PC-3 (cell line): ENCODE measurements at regions not wholly inside any gene's neighbourhood (a gene's known extent, or its start where the extent isn't known, plus 50 kb on each side); places are given as distances from the start of the nearest gene placed in this dataset.

Experiments
- ATAC-seq: fragments of 200-7000 bp; cut with Tn5 transposase; 2 replicates; pipeline ENCODE4 v1.9.1; 2020; ENCODE audit warnings: mild to moderate bottlenecking, moderate library complexity
- BruUV-seq: library from RNA; stranded (reverse); fragments of 400-500 nt; replicated peaks from 2 replicates; lab custom pipeline; 2021; lab: Mats Ljungman, UMichigan
- CTCF ChIA-PET: fragments of 300-600 bp; sonication (Branson Sonifier 250); formaldehyde crosslinking; loops from one replicate; lab custom pipeline; 2022; ENCODE audit warnings: antibody characterized with exemption; lab: Charles Lee
- POLR2A ChIA-PET: fragments of 300-600 bp; sonication (Branson Sonifier 250); formaldehyde crosslinking; loops from one replicate; lab custom pipeline; 2022; ENCODE audit warnings: antibody characterized with exemption; ENCODE audit not compliant: unreplicated experiment; lab: Charles Lee
- DNase-seq: peaks from one replicate; pipeline ENCODE4 v3.0.0-alpha.2; 2015
- H2AFZ ChIP-seq: fragments of 300-600 bp; sonication (generic); 2 replicates; pipeline ENCODE4 v1.6.0; 2016; ENCODE audit warnings: antibody characterized with exemption, low read length
- H3F3A ChIP-seq: fragments of 300-600 bp; sonication (generic); one replicate; pipeline ENCODE4 v1.6.0; 2017; ENCODE audit warnings: antibody characterized with exemption, low read length, control low read depth, mild to moderate bottlenecking; ENCODE audit not compliant: unreplicated experiment
- H3K27ac ChIP-seq: fragments of 300-600 bp; sonication (generic); 2 replicates; pipeline ENCODE4 v1.5.1; 2016; ENCODE audit warnings: mild to moderate bottlenecking, low read length
- H3K27me3 ChIP-seq: fragments of 300-600 bp; sonication (generic); 2 replicates; pipeline ENCODE4 v1.6.1; 2016; ENCODE audit warnings: low read length, mixed read lengths
- H3K36me3 ChIP-seq: fragments of 300-600 bp; sonication (generic); 2 replicates; pipeline ENCODE4 v1.6.1; 2016; ENCODE audit warnings: low read depth, mixed run types, low read length, mixed read lengths
- H3K4me1 ChIP-seq: fragments of 300-600 bp; sonication (generic); 2 replicates; pipeline ENCODE4 v1.5.1; 2016; ENCODE audit warnings: low read length; ENCODE audit not compliant: insufficient read depth
- H3K4me2 ChIP-seq: fragments of 300-600 bp; sonication (generic); 2 replicates; pipeline ENCODE4 v1.6.0; 2016; ENCODE audit warnings: low read length
- H3K4me3 ChIP-seq: fragments of 300-600 bp; sonication (generic); 2 replicates; pipeline ENCODE4 v1.5.1; 2016; ENCODE audit warnings: mild to moderate bottlenecking, low read length, mixed read lengths
- H3K79me2 ChIP-seq: fragments of 300-600 bp; sonication (generic); 2 replicates; pipeline ENCODE4 v1.6.1; 2017; ENCODE audit warnings: low read length, mixed read lengths
- H3K9ac ChIP-seq: fragments of 300-600 bp; sonication (generic); 2 replicates; pipeline ENCODE4 v1.6.0; 2016; ENCODE audit warnings: mild to moderate bottlenecking, low read length
- H3K9me2 ChIP-seq: fragments of 300-600 bp; sonication (generic); replicated peaks from 2 replicates; pipeline ENCODE4 v1.6.1; 2016; ENCODE audit warnings: mixed run types, low read length, mixed read lengths
- H3K9me3 ChIP-seq: fragments of 300-600 bp; sonication (generic); 2 replicates; pipeline ENCODE4 v1.6.1; 2016; ENCODE audit warnings: low read length, mixed read lengths
- H4K20me1 ChIP-seq: fragments of 300-600 bp; sonication (generic); 2 replicates; pipeline ENCODE4 v1.6.1; 2016; ENCODE audit warnings: low read length, mixed read lengths
- EZH2 ChIP-seq: fragments of 300-600 bp; sonication (generic); IDR thresholded peaks from one replicate; pipeline ENCODE4 v1.6.1; 2017; ENCODE audit warnings: antibody characterized with exemption, mild to moderate bottlenecking, low read length; ENCODE audit not compliant: unreplicated experiment
- EZH2phosphoT487 ChIP-seq: fragments of 300-600 bp; sonication (generic); IDR thresholded peaks from 2 replicates; pipeline ENCODE4 v1.6.1; 2018; ENCODE audit warnings: mild to moderate bottlenecking, antibody characterized with exemption, low read length, borderline replicate concordance
- intact Hi-C: fragments of 100-400 bp; cut with micrococcal nuclease; formaldehyde crosslinking; loops from 2 replicates; pipeline ENCODE4 v1.9.0; 2023
- TF ChIP-seq, protein P1 (sequence below): fragments of 300-600 bp; sonication (generic); conservative IDR thresholded peaks from 2 replicates; pipeline ENCODE4 v1.5.1; 2017; ENCODE audit warnings: antibody characterized with exemption, low read depth, mild to moderate bottlenecking, low read length

DNA sequence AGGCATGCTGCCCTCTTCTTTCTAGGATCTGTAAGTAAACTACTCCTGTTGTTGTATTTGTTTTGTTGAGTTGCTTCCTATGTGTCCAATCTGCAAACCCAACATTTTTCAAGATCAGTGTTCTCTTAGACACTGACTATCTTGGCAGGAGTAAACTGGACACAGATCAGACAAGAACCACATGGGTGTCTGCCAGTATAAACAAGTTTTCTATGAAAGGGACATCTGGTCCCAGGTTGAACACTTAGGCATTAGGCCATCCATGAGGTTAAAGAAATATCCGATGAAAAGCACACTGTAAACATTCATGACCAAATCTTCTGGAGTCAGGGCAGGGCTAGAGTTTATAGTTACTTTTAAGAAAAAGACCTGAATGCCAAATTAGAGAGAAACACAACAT lies 441.8 kb downstream of the NYAP2 start:
- TF ChIP-seq EZH2 (no peak), EZH2phosphoT487 (no peak)
- TF ChIP-seq, protein P1, sequence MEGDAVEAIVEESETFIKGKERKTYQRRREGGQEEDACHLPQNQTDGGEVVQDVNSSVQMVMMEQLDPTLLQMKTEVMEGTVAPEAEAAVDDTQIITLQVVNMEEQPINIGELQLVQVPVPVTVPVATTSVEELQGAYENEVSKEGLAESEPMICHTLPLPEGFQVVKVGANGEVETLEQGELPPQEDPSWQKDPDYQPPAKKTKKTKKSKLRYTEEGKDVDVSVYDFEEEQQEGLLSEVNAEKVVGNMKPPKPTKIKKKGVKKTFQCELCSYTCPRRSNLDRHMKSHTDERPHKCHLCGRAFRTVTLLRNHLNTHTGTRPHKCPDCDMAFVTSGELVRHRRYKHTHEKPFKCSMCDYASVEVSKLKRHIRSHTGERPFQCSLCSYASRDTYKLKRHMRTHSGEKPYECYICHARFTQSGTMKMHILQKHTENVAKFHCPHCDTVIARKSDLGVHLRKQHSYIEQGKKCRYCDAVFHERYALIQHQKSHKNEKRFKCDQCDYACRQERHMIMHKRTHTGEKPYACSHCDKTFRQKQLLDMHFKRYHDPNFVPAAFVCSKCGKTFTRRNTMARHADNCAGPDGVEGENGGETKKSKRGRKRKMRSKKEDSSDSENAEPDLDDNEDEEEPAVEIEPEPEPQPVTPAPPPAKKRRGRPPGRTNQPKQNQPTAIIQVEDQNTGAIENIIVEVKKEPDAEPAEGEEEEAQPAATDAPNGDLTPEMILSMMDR: no peak
- Histone ChIP-seq H2AFZ (no peak overlapping the region), H3F3A (no peaks in the 10 kb centered on the region), H3K4me3 (no peak overlapping the region), H3K9me3 (no peaks in the 10 kb centered on the region), H3K27me3 (no peaks in the 10 kb centered on the region), H3K27ac (no peak overlapping the region), H3K4me2 (no peak overlapping the region), H4K20me1 (no peaks in the 10 kb centered on the region), H3K9ac (no peak overlapping the region), H3K36me3 (no peaks in the 10 kb centered on the region), H3K9me2 (no peaks in the 10 kb centered on the region), H3K79me2 (no peaks in the 10 kb centered on the region), H3K4me1 (no peaks in the 10 kb centered on the region)
- ATAC-seq (no peak), DNase-seq (no peak)
- CTCF ChIA-PET: no interaction called here
- intact Hi-C loops: no loop called here
- BruUV-seq: no TSS peak
- POLR2A ChIA-PET: no interaction called here

DNA sequence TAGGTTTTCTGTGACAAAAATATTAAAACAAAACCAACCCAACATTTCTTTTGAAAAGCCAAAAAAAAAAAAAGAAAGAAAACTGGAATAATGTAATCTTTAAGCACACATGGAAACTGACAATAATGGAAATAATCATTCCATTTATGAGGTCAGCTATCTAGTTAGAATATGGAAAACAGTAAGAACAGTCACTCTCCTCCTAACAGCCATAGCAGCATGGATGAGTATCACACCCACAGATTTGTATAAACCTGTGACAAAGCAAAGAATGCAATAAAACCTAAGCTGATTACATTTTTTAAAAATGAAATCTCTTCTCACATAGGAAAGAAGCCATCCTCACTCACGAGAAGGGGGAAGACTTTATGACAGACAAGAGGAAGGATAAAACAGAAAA lies 437.8 kb downstream of the NYAP2 start:
- no peak overlapping the region for H3K4me3 ChIP-seq
- no peaks in the 10 kb centered on the region for H3F3A ChIP-seq
- TF ChIP-seq, protein P1: no peak
- TF ChIP-seq EZH2 (no peak), EZH2phosphoT487 (no peak)
- intact Hi-C loops: no loop called here
- H3K36me3 ChIP-seq: no peaks in the 10 kb centered on the region
- no peak overlapping the region for H3K4me2 ChIP-seq
- POLR2A ChIA-PET: no interaction called here
- H3K9ac ChIP-seq: no peak overlapping the region
- ATAC-seq (no peak), DNase-seq (no peak)
- H3K9me3 ChIP-seq: no peaks in the 10 kb centered on the region
- no TSS peak for BruUV-seq
- no peak overlapping the region for H2AFZ ChIP-seq
- H3K4me1 ChIP-seq: no peaks in the 10 kb centered on the region
- H3K9me2 ChIP-seq: no peaks in the 10 kb centered on the region
- H3K27me3 ChIP-seq: no peaks in the 10 kb centered on the region
- CTCF ChIA-PET: no interaction called here
- H3K27ac ChIP-seq: no peak overlapping the region
- no peaks in the 10 kb centered on the region for H4K20me1 ChIP-seq
- no peaks in the 10 kb centered on the region for H3K79me2 ChIP-seq

DNA sequence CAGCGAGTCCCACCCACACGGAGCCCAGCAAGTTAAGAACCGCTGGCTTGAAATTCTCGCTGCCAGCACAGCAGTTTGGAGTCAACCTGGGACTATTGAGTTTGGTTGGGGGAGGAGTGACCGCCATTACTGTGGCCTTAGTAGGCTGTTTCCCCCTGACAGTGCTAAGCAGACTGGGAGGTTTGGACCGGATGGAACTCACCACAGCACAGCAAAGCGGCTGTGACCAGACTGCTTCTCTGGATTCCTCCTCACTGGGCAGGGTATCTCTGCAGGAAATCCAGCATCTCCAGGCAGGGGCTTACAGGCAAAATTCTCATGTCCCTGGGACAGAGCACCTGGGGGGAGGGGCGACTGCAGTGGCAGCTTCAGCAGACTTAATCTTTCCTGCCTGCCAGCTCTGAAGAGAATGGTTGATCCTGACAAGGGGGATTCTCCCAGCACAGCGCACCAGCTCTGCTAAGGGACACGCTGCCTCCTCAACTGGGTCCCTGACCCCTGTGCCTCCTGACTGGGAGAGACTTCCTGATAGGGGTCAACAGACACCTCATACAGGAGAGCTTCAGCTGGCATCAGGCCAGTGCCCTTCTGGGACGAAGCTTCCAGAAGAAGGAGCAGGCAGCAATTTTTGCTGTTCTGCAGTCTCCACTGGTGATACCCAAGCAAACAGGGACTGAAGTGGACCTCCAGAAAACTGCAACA lies 425.4 kb downstream of the NYAP2 start:
- H3K36me3 ChIP-seq: no peaks in the 10 kb centered on the region
- POLR2A ChIA-PET: no interaction called here
- H3K4me1 ChIP-seq: no peaks in the 10 kb centered on the region
- H3K79me2 ChIP-seq: no peaks in the 10 kb centered on the region
- TF ChIP-seq EZH2 (no peak), EZH2phosphoT487 (no peak)
- TF ChIP-seq, protein P1: no peak
- H4K20me1 ChIP-seq: no peaks in the 10 kb centered on the region
- no peaks in the 10 kb centered on the region for H3F3A ChIP-seq
- no peak overlapping the region for H3K4me3 ChIP-seq
- intact Hi-C loops: no loop called here
- H3K9me3 ChIP-seq: no peaks in the 10 kb centered on the region
- DNase-seq (no peak), ATAC-seq (no peak)
- H3K27me3 ChIP-seq: no peaks in the 10 kb centered on the region
- no peaks in the 10 kb centered on the region for H3K9me2 ChIP-seq
- H3K27ac ChIP-seq: no peak overlapping the region
- H2AFZ ChIP-seq: no peak overlapping the region
- BruUV-seq: no TSS peak
- CTCF ChIA-PET: no interaction called here
- no peak overlapping the region for H3K4me2 ChIP-seq
- no peak overlapping the region for H3K9ac ChIP-seq
